Mesodermal cell (in vitro differentiated cells): ENCODE measurements at regions not wholly inside any gene's neighbourhood (a gene's known extent, or its start where the extent isn't known, plus 50 kb on each side); places are given as distances from the start of the nearest gene placed in this dataset.
"Not testable (repeated sequence)": the region's sequence is repeated elsewhere in the genome, so short reads cannot be mapped to it uniquely, and the experiment has no call there.

Experiments
- H3K27ac ChIP-seq: 2 replicates; pipeline ENCODE4 v1.7.0; 2013; ENCODE audit warnings: mild to moderate bottlenecking, low read depth, low read length, moderate library complexity; ENCODE audit not compliant: severe bottlenecking
- H3K36me3 ChIP-seq: 2 replicates; pipeline ENCODE4 v1.7.1; 2013; ENCODE audit warnings: mild to moderate bottlenecking, low read length, moderate library complexity; ENCODE audit not compliant: control insufficient read depth, insufficient read depth
- H3K4me1 ChIP-seq: one replicate; pipeline ENCODE4 v1.7.1; 2013; ENCODE audit warnings: mild to moderate bottlenecking, low read length; ENCODE audit not compliant: insufficient read depth, control insufficient read depth, poor library complexity, severe bottlenecking
- H3K4me3 ChIP-seq: 2 replicates; pipeline ENCODE4 v1.7.0; 2013; ENCODE audit warnings: low read length, control low read depth, mild to moderate bottlenecking; ENCODE audit not compliant: insufficient read depth, poor library complexity, severe bottlenecking; ENCODE audit errors: extremely low read depth
- H3K9me3 ChIP-seq: 2 replicates; pipeline ENCODE4 v1.7.1; 2013; ENCODE audit warnings: mild to moderate bottlenecking, low read length, moderate library complexity; ENCODE audit not compliant: control insufficient read depth
- WGBS, 2 experiments: methylation state at CpG; one replicate each; pipeline ENCODE4 v1.1.5; 2013; ENCODE audit warnings: missing lambda C conversion rate in 2 of 2; ENCODE audit not compliant: insufficient coverage in 2 of 2; 5-methylcytosine and 5-hydroxymethylcytosine counted together

- not testable (repeated sequence) for H3K9me3 ChIP-seq, H3K27ac ChIP-seq, H3K4me1 ChIP-seq, H3K36me3 ChIP-seq, H3K4me3 ChIP-seq
- 64 to 86% methylated on average over 1 of the region's 1 CpG for WGBS, 2 experiments
Measured at GRCh38 chr21:9572782-9573181, 948.6 kb upstream of the TPTE start.

- not testable (repeated sequence) for H3K4me1 ChIP-seq, H3K9me3 ChIP-seq, H3K36me3 ChIP-seq, H3K27ac ChIP-seq, H3K4me3 ChIP-seq
- WGBS, 2 experiments, result no CpG with 5 or more reads among the region's 1 CpG
Measured at GRCh38 chr21:9573528-9573927, 947.9 kb upstream of the TPTE start.

- H3K9me3 ChIP-seq, H3K4me3 ChIP-seq, H3K4me1 ChIP-seq, H3K36me3 ChIP-seq, H3K27ac ChIP-seq: not testable (repeated sequence)
- 80% methylated on average over 3 of the region's 17 CpGs; no CpG with 5 or more reads in 1 of the 2 experiments for WGBS, 2 experiments
Measured at GRCh38 chr21:9579275-9579674, 942.1 kb upstream of the TPTE start.

GRCh38 chr21:9587941-9588340, 933.4 kb upstream of the TPTE start:
- not testable (repeated sequence) for H3K36me3 ChIP-seq, H3K4me1 ChIP-seq, H3K9me3 ChIP-seq, H3K4me3 ChIP-seq, H3K27ac ChIP-seq
- no CpG with 5 or more reads among the region's 3 CpGs for WGBS, 2 experiments

- not testable (repeated sequence) for H3K4me1 ChIP-seq, H3K27ac ChIP-seq, H3K4me3 ChIP-seq, H3K36me3 ChIP-seq, H3K9me3 ChIP-seq
- WGBS, 2 experiments, result no CpG with 5 or more reads among the region's 24 CpGs
Measured at GRCh38 chr21:9592591-9592990, 928.8 kb upstream of the TPTE start.

- not testable (repeated sequence) for H3K27ac ChIP-seq, H3K9me3 ChIP-seq, H3K36me3 ChIP-seq, H3K4me1 ChIP-seq, H3K4me3 ChIP-seq
- 86 to 100% methylated on average over 3 to 7 of the region's 27 CpGs for WGBS, 2 experiments
Measured at GRCh38 chr21:9593646-9594045, 927.7 kb upstream of the TPTE start.

- not testable (repeated sequence) for H3K9me3 ChIP-seq, H3K4me1 ChIP-seq, H3K27ac ChIP-seq, H3K4me3 ChIP-seq, H3K36me3 ChIP-seq
- 40 to 96% methylated on average over 1 to 4 of the region's 23 CpGs for WGBS, 2 experiments
Measured at GRCh38 chr21:9614011-9614410, 907.4 kb upstream of the TPTE start.

- WGBS, 2 experiments, result no CpG with 5 or more reads among the region's 2 CpGs
- not testable (repeated sequence) for H3K4me1 ChIP-seq, H3K9me3 ChIP-seq, H3K4me3 ChIP-seq, H3K36me3 ChIP-seq, H3K27ac ChIP-seq
Measured at GRCh38 chr21:9621121-9621793, 900.1 kb upstream of the TPTE start.

GRCh38 chr21:9628051-9628450, 893.3 kb upstream of the TPTE start:
- H3K4me1 ChIP-seq, H3K36me3 ChIP-seq, H3K9me3 ChIP-seq, H3K4me3 ChIP-seq, H3K27ac ChIP-seq: not testable (repeated sequence)
- no CpG with 5 or more reads among the region's 3 CpGs for WGBS, 2 experiments

- not testable (repeated sequence) for H3K4me3 ChIP-seq, H3K4me1 ChIP-seq, H3K27ac ChIP-seq, H3K36me3 ChIP-seq
- peaks cover 20% of the 10 kb centered on the region for H3K9me3 ChIP-seq
Measured at GRCh38 chr21:9647409-9647808, 874.0 kb upstream of the TPTE start.

- peaks cover 20% of the 10 kb centered on the region for H3K9me3 ChIP-seq
- not testable (repeated sequence) for H3K27ac ChIP-seq, H3K4me1 ChIP-seq, H3K4me3 ChIP-seq, H3K36me3 ChIP-seq
Measured at GRCh38 chr21:9648331-9648730, 873.1 kb upstream of the TPTE start.
